GM21526 (cell line): ENCODE measurements at regions not wholly inside any gene's neighbourhood (a gene's known extent, or its start where the extent isn't known, plus 50 kb on each side); places are given as distances from the start of the nearest gene placed in this dataset.
"Not testable (repeated sequence)": the region's sequence is repeated elsewhere in the genome, so short reads cannot be mapped to it uniquely, and the experiment has no call there.

ENCODE experiments used
- ATAC-seq: cut with Tn5 transposase; IDR thresholded peaks from one replicate; pipeline ENCODE4 v1.9.1; 2021; ENCODE audit warnings: moderate library complexity; ENCODE audit not compliant: unreplicated experiment, low FRiP score

DNA sequence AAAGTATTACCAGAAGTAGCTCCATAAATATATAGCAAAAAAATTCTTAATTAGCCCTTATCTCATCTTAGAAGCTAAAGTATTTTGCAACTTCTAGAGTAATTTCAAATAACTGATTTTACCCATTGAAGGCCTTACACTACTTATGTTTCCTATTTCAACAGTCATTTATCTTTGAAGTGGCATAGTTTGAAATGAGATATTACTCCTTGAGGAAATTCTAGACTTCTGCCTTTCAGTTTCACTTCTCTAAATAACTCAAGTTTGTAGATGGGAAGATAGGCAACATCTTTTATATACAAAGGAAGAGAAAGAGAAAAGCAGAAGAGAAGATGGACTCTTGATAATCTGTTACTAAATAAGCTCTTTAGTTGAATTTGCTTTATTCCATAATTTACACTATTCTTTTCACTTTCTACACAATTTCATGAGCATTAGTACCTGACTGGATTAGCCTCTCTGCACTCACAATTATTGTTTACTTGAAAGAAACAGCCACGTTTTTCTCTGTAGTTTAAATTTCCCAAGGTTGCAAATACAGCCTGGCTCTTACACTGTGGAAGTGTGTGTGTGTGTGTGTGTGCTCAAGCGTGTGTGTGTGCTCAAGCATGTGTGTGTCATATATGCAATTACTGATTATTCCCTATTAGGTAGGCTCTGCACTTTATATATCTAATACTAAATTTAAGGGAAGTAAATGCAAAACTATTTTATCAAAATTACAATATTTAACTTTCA, 60.6 kb upstream of the EMB start:
- ATAC-seq = peak; percentile 99

GRCh38 chr5:50513028-50513457, 72.0 kb upstream of the EMB start:
- not testable (repeated sequence) for ATAC-seq

DNA sequence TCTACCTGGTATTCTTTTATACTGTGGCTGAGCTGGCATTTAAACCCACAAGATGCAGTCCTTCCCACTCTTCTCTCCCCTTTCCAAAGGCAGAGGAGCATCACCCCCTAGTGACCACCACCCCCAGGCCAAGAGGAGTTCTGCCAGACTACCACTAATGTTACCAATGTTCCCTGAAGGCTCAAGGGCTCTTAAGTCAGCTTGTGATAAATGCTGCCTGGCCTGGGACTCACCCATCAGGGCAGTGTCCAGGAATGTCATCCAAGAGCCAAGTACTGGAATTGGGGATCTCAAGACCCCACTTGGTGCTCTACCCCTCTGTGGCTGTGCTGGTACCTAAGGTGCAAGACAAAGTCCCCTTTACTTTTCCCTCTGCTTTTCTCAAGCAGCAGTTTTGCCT, 80.0 kb upstream of the EMB start:
- ATAC-seq = not testable (repeated sequence)

DNA sequence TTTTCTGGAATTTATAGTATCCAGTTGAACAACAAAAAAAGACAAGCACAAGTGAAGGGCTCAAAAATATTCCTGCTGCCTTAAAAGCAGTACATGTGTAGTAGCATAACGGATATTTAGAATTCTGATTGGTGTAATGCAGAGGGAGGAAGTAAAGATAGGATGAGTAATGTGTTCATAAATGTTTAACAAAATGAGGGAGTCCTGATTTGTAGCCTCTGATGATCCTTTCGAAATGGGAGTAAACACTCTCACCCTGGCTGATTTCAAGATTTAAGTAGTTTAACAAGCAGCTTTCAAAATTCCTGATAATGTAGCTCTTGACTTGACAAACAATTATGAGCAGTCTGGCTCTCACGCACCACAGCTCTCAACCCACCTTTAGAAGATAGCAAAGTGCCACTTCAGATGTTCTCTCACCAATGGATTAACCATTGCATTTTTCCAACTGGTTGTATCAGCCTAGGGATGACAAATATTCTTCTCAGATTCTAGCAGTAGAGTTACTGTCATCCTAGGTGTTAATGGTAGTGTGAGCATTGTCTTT, 86.5 kb upstream of the EMB start:
- not testable (repeated sequence) for ATAC-seq

GRCh38 chr5:50535393-50535792, 94.3 kb upstream of the EMB start:
- no peak for ATAC-seq

DNA sequence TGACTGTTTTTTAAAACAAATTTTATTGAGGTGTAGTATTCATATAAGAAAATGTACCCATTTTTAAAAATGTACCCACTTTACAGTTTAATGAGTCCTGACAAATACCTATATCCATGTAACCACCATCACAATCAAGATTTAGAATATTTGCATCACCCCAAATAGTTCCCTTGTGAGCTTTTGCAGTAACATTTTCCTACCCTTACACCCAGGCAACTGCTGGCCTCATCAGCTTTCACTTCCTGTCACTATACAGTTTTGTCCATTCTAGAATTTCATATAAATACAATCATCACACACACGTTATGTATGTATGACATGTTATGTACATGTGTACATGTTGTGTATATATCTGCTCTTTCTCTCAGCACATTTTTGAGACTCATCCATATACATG, 96.4 kb upstream of the EMB start:
- ATAC-seq = not testable (repeated sequence)

- peak; percentile 97 for ATAC-seq
These were observed 106.2 kb upstream of the EMB start for GRCh38 chr5:50547303-50547702.

DNA sequence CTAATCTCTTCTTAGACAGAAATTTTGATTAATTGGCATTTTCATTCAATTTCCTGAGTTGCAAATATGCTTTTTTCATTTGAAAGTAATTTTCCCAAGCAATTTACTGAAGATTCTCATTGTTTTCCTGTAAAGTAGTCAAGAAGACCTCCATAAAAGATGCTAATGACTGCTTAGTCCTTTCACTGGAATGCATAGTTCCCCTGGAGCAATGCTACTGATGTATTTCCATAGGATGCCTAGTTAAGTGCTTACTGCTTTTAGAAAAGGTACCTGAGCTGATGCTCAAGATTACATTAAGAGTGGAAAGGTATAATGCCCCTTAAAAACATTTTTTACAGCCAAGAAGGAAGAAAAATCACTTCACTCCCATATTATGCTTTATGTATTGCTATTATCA, 109.2 kb upstream of the EMB start:
- ATAC-seq = no peak

DNA sequence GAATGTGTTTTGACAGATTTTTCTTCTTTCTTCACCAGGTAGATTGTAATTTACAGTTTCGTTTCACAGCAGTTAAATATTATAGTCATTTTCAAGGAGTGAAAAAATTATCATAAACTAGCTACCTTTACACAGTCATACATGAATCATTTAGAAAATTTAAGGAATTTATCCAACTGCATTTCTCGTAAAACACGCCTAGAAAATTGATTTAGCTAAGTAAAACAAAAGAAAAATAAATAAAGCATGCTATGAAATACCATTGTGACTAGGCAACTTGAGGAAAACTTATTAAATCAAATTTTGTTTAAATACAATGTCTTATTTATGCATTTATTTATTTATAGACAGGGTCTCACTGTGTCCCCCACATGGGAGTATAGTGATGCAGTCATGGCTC, 109.9 kb upstream of the EMB start:
- no peak for ATAC-seq

DNA sequence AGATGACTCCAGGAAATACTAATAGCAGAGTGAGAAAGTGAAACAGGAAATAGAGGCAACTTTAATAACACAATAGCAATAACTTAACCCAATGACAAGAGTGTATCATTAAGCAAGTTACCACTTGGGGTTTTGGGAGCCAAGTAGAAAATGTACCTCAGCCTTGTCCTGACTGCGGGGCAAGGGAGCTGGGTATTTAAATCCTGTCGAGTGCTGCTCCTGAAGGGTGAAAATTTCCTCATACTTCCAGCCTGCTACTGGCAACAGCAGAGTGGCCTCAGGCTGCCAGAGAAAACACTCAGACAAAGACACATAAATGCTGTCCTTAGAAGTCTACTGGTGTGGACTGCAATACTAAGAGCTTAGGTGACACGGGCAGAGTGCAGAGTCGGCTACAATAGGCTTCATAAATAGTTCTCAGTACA, 112.5 kb upstream of the EMB start:
- ATAC-seq = no peak

GRCh38 chr5:50558640-50559039, 107.8 kb upstream of the PARP8 start:
- not testable (repeated sequence) for ATAC-seq

DNA sequence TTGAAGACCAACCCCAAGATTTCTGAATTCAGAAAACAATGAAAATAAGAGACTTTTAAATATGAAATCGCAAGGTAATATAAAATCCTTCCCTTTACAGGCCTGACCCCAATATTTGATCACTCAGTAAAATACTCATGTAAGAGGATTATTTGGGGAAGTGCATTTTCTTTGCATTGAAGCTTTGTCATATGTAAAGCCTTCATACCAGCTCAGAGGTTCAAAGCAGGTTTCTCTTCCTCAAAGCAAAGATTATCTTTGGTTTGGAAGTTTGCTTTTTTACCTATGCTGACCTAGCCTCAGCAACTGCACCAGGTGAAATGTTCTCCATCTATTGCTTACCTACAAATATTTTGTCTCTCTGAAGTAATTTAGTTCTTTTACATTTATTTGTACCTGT, 106.5 kb upstream of the PARP8 start:
- no peak for ATAC-seq

DNA sequence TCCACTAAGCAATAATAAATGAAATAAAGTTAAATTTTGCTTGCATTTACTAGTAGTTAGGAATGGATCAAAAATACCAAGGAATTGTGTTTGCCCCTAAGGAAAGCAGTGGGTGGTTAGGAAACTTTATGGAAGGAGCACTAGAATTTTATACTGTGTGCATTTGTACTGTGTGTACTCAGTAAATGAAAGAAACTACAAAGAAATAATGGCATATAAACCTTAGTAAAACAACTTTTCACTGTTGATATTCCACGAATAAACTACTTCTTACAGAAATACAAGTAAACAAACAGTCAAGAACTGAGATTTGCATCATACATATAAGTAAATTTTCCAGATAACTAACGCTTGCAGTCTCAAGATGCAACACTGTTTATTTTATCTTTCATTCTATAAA, 103.7 kb upstream of the PARP8 start:
- ATAC-seq = no peak

DNA sequence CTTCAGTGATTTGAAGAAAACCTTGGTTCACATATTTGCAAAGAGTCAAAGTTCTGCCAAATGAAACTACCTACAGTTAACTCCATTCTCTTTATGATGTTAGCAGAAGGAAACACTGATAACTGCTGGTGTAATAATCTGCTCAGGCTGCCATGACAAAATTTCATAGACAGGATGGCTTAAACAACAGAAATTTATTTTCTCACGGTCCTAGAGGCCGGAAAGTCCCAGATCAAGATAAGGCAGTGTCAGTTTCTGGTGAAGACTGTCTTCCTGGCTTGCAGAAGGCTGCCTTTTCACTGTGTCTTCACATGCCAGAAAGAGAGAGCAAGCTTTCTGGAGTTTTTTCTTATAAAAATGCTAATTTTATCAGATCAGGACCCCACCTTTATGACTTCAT, 102.4 kb upstream of the PARP8 start:
- no peak for ATAC-seq

- no peak for ATAC-seq
These were observed 101.9 kb upstream of the PARP8 start for GRCh38 chr5:50564558-50564957.

- ATAC-seq = no peak
These were observed 92.3 kb upstream of the PARP8 start for GRCh38 chr5:50574121-50574520.

GRCh38 chr5:50575740-50576139, 90.7 kb upstream of the PARP8 start:
- no peak for ATAC-seq

DNA sequence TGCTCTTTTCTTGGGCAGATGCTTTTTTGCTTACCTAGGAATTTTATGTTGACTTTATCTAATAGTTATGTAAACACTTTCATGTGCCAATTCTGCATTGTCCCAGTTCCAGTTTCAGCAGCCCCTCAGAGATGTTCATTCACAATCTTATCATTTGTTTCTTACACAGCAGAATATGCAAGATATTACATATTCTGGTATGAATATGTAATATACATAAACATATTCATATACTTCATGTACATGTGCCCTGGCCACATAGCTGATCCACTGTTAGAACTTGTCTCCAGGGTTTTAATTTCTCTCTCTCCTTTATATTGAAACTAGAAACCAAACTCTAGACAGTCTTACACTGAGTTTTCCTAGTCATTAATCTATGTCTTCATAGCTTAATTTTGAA, 90.2 kb upstream of the PARP8 start:
- no peak for ATAC-seq

DNA sequence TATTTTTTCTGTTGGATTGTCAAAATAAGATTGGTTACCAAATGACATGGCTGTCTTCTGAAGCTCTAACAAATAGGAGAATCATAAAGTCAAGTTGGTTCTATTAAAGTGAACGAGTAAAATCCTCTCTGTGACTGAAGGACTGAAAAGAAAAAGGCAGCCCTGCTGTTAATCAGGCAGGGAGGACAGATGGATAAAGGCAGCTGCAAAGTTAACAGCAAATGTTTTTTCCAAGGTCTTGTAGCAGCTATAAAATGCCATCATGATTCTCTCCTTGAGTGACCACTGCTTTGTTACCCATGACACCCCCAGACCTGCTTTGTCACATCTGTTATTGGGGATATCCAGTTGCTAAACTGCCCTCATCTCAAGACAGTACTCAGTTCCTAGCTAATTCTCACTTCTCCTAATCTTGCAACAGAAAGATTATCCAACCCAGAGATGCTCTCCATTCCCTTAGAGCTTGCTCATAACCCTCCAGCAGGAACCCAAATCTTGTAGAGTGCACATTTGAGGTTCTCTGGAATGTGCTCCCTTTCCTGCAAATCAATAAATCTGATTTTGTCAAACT, 89.7 kb upstream of the PARP8 start:
- ATAC-seq = no peak

DNA sequence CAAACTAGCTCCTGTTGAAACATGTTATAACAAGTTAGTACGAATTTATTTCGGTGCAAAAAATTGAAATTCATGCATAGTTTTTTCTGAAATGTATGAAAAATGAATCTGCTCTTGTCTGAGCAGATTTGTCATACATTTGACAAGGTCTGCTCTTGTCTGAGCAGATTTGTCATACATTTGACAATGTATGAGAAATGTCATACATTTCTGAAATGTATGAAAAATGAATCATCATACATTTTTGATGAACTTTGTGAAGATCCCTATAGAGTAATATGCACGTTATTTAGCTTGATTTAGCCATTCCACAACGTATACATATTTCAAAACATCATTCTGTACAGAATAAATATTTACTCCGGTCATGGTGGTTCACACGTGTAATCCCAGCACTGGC, 85.9 kb upstream of the PARP8 start:
- ATAC-seq = no peak

- not testable (repeated sequence) for ATAC-seq
These were observed 84.6 kb upstream of the PARP8 start for GRCh38 chr5:50581845-50582244.

DNA sequence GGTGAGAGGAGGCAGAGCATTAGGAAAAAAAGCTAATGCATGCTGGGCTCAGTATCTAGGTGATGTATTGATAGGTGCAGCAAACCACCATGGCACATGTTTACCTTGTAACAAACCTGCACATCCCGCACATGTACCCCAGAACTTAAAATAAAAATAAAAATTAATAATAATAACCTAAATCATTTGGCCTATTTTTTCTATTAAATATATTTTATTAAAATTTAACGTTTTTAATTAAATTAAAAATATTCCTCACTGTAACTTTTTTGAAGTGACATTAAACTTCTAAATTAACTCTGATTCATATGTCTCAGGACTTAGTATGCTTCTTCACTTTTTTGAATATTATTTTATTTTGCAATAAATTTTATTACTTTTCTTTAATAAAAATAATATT, 83.7 kb upstream of the PARP8 start:
- no peak for ATAC-seq
